KG1 (cell line): ENCODE measurements at regions not wholly inside any gene's neighbourhood (a gene's known extent, or its start where the extent isn't known, plus 50 kb on each side); places are given as distances from the start of the nearest gene placed in this dataset.

Experiments used
- DNase-seq: peaks from one replicate; lab custom pipeline; 2025; lab: John Stamatoyannopoulos, UW

DNA sequence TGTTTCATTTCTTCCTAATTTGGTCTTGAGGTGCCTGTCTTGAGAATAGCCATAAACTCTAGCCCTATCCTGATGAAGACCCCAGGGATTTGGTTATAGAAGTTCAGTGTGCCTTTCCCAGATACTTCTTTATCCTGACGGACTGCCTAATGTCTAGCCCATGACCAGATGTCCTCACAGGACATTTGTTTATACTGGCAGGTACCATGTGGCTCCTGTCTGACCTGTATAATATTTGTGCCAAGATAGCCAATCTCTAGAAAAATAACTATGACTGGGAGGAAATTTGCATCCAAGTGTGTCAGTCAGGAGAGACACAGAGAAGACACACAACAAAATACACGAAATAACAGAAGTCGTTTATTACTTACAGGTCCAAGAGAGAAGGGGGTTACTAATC is 69.2 kb upstream of the MIR17HG start:
- no peak for DNase-seq

DNA sequence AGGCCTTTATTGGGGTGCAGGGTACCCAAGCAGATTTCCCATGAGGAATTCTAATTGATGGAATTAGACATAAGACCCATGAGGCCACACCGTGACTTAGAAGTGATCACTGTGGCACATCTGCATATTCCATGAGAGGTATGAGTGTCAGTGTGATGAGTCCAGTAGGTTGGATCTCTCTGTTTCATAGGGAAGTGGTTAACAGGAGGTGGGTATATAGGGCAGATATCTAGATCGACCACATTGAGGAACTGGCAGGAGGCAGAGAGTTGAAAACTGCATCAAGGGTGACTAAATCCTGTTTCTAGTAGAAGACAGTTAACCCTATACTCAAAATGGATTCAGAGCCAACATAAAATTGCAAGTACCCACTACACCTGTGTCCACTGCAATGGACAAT is 68.6 kb upstream of the MIR17HG start:
- peak; percentile 45 for DNase-seq

DNA sequence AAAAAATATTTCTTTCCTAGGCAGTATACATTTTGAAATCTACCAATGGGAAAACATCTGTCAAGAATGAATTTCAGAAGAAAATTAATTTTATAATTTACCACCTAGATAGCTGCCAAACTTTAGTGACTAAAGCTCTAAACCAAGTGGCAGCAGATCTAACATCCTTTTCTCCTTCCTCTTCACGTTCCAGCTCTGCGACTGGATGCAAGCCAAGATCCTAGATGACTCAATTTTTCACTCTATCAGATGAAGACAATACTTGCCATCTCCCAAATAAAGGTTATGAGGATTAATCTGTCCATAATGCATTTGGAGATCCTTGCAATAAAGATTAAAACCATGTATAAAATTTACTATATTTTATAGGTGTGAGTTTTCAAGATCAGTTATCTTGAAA is 66.7 kb upstream of the MIR17HG start:
- no peak for DNase-seq

DNA sequence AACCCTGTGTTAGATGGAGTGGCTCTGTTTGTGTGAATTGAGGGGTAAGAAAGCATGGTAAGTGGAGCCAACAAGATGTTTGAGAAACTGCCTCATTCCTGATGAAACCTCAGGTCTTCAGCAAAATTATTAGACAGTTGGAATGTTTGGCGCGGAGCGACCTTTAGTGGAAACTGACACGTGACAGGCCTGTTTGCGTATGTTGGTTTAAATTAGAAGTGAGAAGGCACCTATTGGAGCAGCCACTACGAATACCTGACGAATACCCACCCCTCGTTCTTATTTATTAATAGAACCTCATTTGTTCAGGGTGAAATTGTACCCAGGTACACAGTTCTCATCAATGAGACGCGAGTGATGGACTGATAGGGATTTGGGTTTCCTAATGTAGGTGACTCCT is 63.2 kb upstream of the MIR17HG start:
- no peak for DNase-seq

DNA sequence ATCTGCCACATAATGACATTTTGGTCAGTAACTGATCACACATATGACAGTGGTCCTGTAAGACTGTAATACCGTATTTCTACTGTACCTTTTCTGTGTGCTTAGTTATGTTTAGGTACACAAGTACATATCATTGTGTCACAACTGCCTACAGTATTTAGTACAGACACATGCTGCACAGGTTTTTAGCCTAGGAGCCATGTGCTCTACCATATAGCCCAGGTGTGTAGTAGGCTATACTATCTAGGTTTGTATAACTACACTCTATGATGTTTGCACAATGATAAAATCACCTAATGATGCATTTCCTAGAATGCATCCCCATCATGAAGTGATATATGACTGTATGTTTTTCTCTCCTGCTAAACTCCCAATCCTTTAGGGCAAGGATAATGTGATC is 61.2 kb upstream of the MIR17HG start:
- DNase-seq, result no peak

DNA sequence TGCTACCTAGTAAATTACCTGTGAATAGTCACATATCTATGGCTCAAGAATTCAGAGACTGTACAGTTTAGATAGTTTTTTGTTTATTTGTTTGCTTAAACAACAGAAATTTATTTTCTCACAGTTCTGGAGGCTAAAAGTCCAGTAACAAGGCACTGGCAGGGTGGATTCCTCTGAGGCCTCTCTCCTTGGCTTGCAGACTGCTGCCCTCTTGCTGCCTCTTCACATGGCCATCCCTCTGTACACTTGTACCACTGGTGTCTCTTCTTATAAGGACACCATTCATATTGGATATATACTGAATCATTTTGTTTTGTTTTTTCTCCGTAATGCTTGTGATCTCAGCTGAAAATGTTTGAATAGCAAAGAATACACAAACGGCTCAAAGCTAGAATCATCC is 56.4 kb upstream of the MIR17HG start:
- no peak for DNase-seq

DNA sequence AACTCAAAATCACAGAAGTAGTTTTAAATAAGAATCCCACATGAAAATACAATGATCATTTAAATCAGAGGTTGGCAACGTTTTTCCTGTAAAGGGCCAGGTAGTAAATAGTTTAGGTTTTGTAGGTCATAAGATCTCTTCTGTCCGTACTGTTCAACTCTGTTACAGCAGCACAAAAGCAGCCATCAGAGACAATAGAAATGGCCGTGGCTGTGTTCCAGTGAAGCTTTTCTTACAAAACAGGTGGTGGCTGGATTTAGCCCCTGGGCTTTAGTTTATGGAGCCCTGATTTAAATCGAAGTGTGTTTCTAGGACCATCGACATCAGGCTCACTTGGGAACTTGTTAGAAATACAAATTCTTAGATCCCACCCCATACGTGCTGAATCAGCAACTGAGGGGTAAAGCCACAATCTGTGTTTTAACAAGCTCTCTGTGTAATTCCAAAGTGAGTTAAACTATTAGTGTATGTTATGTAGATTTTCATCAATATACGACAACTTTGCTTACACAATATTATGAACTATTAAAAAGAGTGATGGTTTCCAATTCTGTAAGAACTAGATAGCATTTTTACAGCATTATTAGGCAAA is 54.8 kb upstream of the MIR17HG start:
- no peak for DNase-seq

DNA sequence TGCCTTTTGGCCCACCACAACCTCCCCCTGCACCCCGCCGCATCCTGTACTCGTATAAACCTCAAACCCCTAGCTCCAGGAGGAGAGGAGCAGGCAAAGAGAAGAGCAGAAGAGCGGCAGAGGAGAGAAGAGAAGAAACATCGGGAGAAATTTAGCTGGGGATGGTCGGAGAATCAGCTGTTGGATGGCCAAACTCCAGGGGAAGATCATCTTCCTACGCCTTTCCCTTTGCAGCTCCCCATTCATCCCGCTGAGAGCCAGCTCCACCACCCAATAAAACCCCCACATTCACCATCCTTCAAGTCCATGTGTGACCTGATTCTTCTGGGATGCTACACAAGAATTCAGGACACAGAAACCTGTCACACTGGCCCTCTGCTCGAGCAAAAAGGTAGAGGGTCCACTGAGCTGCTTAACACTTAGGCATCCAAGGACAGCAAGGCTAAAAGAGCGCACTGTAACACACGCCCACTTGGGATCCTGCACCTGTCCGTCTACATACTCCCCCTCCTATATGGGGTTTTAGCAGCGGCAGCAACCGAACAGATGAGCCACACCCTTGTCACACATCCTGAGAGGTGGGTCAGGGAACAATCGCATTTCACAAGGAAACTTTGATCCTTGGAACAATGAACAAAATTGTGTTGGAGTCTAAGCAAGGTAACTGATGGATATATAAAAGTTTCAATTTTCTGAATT is 51.6 kb upstream of the MIR17HG start:
- no peak for DNase-seq

DNA sequence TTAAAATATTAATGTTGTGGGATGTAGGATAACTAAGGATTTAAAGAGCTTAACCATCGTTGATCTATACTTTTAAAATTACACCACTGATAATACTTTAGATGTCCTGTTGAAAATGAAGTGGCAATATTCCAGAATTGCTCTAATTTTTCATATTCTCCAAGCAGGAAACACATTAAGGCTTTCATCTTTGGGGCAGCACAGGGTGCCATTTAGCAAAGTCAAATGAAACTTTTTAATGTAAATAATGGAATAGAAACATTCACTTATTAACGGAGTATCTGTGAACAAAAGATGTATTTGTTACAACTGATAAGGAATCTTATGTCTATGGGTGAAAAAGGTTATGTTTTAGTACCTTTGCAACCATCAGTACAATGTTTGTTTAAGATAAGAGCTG is 50.0 kb upstream of the MIR17HG start:
- DNase-seq, result no peak
